Hippocampal formation (tissue), 2 donors: ENCODE measurements at regions not wholly inside any gene's neighbourhood (a gene's known extent, or its start where the extent isn't known, plus 50 kb on each side); places are given as distances from the start of the nearest gene placed in this dataset.
"Not testable (repeated sequence)": the region's sequence is repeated elsewhere in the genome, so short reads cannot be mapped to it uniquely, and the experiment has no call there.

ENCODE experiments used
- DNase-seq, 2 donors: peaks; one replicate each; lab custom pipeline; 2025; lab: John Stamatoyannopoulos, UW

DNA sequence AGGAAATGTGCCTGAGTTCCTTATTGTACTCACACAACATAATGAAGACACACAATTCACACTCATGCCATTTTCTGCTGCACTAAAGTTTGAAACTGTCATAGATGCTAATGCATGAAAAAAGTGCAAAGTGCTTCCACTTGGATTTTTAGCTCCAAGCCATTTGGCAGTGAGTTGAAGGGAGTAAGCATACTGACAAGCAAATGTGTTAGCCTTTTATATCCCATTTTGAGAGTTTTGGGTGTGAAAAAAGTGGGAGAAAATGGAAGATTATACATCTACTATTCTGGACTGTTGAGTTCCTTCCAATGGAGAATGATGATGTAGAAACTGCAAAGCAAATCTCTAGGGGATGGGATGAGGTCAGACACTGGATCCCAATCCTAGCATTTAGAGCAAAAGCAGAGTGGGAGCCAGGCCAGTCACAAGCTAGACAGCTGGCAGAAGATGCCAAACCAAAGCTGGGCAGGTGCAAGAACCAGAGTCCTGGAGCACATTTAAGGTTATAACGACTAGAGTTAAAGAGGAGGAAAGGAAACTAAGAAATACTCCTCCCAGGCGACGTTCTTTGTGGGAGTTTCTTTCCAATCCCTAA, 216.8 kb downstream of the FBXO8 start:
- DNase-seq = no peak

- no peak for DNase-seq
These were observed 220.6 kb downstream of the FBXO8 start for GRCh38 chr4:174062831-174063230.

- DNase-seq = no peak
These were observed 222.4 kb downstream of the FBXO8 start for GRCh38 chr4:174061026-174061425.

- no peak for DNase-seq
These were observed 224.6 kb downstream of the FBXO8 start for GRCh38 chr4:174058846-174059245.

- no peak for DNase-seq
These were observed 226.5 kb downstream of the FBXO8 start for GRCh38 chr4:174056959-174057358.

DNA sequence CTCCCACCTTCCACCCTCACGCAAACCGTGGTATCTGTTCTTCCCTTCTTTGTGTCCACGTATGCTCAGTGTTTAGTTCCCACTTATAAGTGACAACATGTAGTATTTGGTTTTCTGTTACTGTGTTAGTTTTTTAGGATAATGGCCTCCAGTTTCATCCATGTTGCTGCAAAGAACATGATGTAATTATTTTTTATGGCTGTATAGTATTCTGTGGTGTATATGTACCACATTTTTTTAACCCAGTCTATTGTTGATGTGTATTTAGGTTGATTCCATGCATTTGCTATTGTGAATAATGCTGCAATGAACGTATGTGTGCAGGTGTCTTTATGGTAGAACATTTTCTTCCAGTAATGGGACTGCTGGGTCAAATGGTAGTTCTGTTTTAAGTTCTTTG, 228.1 kb downstream of the FBXO8 start:
- DNase-seq = no peak

DNA sequence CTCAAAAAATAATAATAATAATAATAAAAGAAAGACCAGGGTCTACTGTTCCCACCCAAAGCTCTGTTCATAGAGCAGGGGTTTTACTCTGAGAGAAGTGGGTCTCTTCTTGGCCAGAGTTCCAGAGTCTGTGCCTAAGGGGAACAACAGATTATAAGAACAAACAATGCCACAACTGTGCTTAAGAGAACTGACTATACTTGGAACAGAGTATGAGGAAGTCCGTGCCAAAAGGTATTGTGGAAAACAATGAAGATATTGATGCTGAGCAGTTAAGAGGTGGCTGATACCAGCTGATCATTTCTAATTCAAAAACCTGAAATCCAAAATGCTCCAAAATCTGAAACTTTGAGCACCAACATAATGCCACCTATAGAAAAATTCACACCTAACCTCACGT, 229.6 kb downstream of the FBXO8 start:
- DNase-seq = no peak

- no peak for DNase-seq
These were observed 236.1 kb downstream of the FBXO8 start for GRCh38 chr4:174047363-174047762.

DNA sequence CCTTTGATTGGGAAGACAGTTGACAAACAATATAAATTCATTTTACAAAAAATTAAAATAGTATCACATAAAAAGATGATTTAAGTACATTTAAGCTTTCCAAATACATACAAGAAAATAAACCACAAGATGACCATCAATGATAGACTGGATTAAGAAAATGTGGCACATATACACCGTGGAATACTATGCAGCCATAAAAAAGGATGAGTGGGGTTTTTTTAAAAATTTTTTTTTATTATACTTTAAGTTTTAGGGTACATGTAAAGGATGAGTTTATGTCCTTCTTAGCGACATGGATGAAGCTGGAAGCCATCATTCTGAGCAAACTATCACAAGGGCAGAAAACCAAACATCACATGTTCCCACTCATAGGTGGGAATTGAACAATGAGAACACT, 237.6 kb downstream of the FBXO8 start:
- not testable (repeated sequence) for DNase-seq

DNA sequence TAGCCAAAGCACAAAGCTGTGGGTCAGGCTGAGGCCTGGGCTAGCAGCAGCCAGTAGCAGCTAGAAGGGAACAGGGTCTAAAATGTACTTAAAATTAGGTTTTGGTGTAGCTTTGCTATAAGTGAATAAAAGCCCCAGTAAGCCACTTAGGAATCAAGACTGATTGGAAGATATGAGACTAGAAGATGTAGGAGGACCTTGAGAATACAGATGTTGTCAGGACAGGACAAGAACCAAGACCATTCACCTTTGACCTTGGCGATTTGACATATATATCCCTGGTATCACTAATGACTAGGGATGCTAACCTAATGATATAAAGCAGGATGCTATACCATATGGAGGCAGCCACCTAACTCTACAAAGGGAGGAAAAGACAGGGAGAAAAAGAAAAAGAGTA, 238.1 kb downstream of the FBXO8 start:
- no peak for DNase-seq

DNA sequence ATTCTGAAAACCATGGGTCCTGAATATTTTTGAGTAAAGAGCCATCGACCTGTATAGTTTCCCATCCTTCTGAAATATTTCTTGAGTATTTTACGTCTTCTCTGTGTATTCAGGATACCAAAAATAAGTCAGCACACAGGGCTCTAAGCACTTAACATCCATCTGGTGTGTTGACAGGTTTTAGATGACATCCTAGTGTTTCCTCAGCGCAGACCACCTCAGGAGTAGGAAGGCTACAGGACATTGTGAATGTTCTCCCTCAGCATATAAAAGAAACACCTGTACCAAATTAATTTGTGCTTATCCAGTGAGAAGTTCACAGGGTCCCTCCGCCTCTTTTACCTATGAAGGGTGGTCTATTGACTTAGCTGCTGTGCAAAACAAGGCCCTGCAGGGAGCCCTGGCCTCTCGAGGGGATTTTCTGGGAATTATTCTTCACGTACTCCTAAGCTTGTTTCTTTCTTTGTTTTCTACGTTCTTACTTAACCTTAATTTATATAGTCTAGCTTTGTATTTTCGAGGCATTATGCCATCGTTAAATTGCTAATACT, 241.8 kb downstream of the FBXO8 start:
- no peak for DNase-seq

DNA sequence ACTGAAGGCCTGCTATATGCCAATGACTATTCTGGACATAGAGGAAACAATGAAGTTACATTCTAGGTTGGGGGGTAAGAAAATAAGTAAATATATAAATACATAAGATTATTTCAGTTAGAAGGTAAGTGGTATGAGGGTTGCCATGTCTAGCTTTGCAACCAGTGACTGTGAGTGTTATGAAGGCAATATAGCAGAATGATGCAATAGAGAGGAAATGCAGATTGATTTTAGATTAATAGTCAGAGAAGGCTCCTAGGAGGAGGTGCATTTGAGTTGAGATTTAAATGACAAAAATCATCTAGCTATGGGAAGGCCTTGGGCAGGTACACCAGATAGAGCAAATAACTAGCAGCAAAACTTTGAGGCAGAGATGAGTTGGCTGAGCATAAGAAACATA, 243.2 kb downstream of the FBXO8 start:
- no peak for DNase-seq

- DNase-seq = no peak
These were observed 245.0 kb downstream of the FBXO8 start for GRCh38 chr4:174038481-174038880.

DNA sequence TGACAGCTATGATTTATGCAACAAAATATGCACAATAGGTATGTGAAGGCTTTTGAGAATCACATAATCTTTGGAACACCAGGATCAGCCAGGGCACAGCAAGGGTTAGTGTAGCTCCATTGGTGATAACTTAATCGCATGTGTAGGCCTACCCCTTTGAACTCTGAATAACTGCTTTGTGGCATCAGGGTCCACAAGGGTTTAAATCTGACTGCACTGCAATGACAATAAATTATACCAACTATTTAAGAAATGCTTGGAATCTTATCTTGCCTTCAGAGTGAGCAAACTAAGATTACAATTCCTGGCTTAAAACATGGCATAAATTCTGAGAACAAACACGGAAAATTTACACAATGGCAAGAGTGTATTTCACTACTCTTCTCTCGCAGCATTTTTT, 245.8 kb downstream of the FBXO8 start:
- DNase-seq = no peak

GRCh38 chr4:174037049-174037448, 246.4 kb downstream of the FBXO8 start:
- no peak for DNase-seq

DNA sequence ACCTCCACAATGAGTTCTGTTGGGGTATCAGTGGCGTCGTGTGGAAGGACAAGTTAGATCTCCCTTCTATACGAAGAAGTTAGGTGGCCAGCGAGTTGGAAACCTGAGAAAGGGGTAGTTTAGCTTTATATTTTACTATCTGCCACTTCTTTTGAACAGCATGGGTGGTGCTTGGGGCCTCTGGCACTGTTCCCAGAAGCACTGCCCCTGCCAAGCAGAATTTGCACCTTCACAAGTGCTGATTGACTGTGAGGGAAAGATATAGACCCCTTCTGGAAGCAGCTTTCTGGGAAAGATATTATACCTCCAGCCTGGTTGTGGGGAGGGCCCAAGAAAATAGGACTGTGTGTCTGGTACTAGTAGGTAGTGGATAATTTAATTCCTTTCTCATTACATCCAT, 246.9 kb downstream of the FBXO8 start:
- no peak for DNase-seq

DNA sequence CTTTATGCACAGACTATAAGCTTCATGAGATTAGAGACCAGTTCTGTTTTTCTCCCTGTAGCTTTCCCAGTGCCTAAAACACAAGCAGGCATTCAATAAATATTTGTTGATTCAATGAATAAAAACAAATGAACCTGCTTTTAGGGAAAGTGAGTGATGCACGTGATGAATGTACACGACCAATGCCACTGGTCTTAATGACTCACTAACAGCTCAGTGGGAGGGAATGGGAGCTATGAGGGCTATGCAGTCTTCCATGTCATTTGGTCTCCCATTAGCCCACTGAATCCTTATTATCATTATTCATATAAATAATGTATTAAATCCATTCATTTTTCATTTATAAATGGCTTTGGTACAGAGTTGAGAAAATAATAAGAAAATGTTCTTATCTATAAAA, 247.4 kb downstream of the FBXO8 start:
- DNase-seq = no peak

DNA sequence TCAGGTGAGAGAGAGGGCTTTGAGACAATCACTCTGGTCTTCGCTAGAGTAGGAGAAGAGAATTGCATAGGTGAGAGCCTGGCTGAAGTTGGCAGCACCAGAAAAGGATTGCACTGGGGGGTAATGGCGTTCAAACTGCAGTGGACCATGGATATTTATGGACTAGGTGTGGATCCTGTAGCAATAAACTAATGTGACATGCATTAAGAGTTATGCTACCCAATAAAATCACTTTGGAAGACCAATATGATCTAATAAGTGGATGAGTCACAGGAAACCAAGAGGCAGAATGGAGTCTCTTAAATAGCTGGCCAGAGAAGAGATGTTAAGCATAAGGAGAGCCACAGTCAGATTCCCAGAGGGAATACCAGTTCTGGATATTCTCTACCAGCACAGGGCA, 259.8 kb downstream of the FBXO8 start:
- no peak for DNase-seq

DNA sequence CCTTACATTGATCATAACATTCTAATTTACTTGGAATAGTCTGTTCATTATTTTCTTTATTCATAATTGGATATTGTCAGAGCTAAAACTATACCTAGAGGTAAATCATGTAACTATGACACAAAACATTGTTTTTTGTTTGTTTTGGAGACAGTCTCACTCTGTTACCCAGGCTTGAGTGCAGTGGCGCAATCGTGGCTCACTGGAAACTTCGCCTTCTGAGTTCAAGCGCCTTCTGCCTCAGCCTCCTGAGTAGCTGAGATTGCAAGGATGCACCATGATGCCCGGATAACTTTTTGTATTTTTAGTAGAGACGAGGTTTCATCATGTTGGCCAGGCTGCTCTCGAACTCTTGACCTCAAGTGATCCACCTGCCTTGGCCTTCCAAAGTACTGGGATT, 265.2 kb downstream of the FBXO8 start:
- no peak for DNase-seq

GRCh38 chr4:174016251-174016650, 267.2 kb downstream of the FBXO8 start:
- DNase-seq = no peak

- DNase-seq = no peak
These were observed 270.6 kb downstream of the FBXO8 start for GRCh38 chr4:174012886-174013259.

DNA sequence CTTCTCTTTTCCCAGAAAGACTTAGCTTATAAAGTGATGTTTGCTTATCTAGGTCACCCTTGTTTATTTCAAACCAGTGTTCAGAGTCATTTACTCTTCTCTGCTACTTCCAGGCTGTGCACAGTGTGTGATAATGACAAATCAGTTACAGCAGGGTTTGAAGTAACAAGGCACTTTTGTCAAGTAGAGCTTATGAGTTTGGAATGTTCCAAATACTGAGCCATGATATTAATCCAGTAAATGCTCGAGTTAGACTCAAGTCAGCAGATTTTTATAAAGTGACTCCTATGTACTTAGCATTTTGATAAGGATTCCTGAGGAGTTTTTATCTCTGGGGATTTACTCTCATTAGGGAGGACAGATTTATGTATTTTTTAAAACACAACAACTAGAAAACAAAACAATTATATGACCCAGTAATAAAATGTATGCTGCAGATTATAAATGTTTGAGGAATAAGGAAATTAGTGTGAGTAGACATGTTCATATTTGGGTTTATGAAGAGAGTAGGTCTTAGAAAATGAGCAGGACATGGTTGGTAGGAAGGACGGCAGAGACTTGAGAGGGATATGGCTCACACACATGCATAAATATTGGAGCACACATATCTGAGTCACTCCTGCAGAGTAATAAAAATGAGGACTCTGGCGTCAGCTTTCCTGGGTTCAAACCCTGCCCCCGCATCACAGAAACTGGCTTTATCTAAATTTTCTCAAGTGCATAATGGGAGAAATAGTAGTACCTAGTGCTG, 271.2 kb downstream of the FBXO8 start:
- DNase-seq = no peak

GRCh38 chr4:174010547-174010946, 272.9 kb downstream of the FBXO8 start:
- no peak for DNase-seq
